GM18907 (cell line): ENCODE measurements at regions not wholly inside any gene's neighbourhood (a gene's known extent, or its start where the extent isn't known, plus 50 kb on each side); places are given as distances from the start of the nearest gene placed in this dataset.
"Not testable (repeated sequence)": the region's sequence is repeated elsewhere in the genome, so short reads cannot be mapped to it uniquely, and the experiment has no call there.

Source experiments
- ATAC-seq: cut with Tn5 transposase; IDR thresholded peaks from one replicate; pipeline ENCODE4 v1.9.1; 2021; ENCODE audit warnings: mild to moderate bottlenecking, moderate library complexity; ENCODE audit not compliant: unreplicated experiment

GRCh38 chr12:83432176-83432719 is 745.5 kb downstream of the TMTC2 start:
- ATAC-seq, result no peak

GRCh38 chr12:83427586-83428136 is 741.0 kb downstream of the TMTC2 start:
- ATAC-seq, result not testable (repeated sequence)

GRCh38 chr12:83414981-83415380 is 728.3 kb downstream of the TMTC2 start:
- ATAC-seq, result no peak

GRCh38 chr12:83408851-83409250 is 722.1 kb downstream of the TMTC2 start:
- ATAC-seq, result no peak

GRCh38 chr12:83408146-83408545 is 721.4 kb downstream of the TMTC2 start:
- ATAC-seq, result no peak

- ATAC-seq, result no peak
Observed at GRCh38 chr12:83404521-83404920, 717.8 kb downstream of the TMTC2 start.

- no peak for ATAC-seq
Observed at GRCh38 chr12:83390186-83390585, 703.5 kb downstream of the TMTC2 start.

GRCh38 chr12:83389237-83389996 is 702.7 kb downstream of the TMTC2 start:
- ATAC-seq, result no peak

GRCh38 chr12:83388551-83388950 is 701.8 kb downstream of the TMTC2 start:
- peak; percentile 49 for ATAC-seq

GRCh38 chr12:83386527-83387264 is 700.0 kb downstream of the TMTC2 start:
- no peak for ATAC-seq

GRCh38 chr12:83378186-83378727 is 691.6 kb downstream of the TMTC2 start:
- no peak for ATAC-seq

- ATAC-seq, result no peak
Observed at GRCh38 chr12:83365317-83365716, 678.6 kb downstream of the TMTC2 start.

- ATAC-seq, result no peak
Observed at GRCh38 chr12:83361475-83361874, 674.8 kb downstream of the TMTC2 start.

- no peak for ATAC-seq
Observed at GRCh38 chr12:83361071-83361470, 674.4 kb downstream of the TMTC2 start.

GRCh38 chr12:83349907-83350611 is 663.4 kb downstream of the TMTC2 start:
- ATAC-seq, result no peak

GRCh38 chr12:83346333-83346732 is 659.6 kb downstream of the TMTC2 start:
- no peak for ATAC-seq

- no peak for ATAC-seq
Observed at GRCh38 chr12:83343767-83344166, 657.1 kb downstream of the TMTC2 start.

GRCh38 chr12:83335748-83336147 is 649.0 kb downstream of the TMTC2 start:
- ATAC-seq, result no peak

GRCh38 chr12:83326666-83327065 is 640.0 kb downstream of the TMTC2 start:
- no peak for ATAC-seq

GRCh38 chr12:83323866-83324265 is 637.2 kb downstream of the TMTC2 start:
- no peak for ATAC-seq

GRCh38 chr12:83322809-83323208 is 636.1 kb downstream of the TMTC2 start:
- no peak for ATAC-seq
